ENCODE measurements at regions not wholly inside any gene's neighbourhood (a gene's known extent, or its start where the extent isn't known, plus 50 kb on each side); places are given as distances from the start of the nearest gene placed in this dataset.

- TF ChIP-seq, protein P1, sequence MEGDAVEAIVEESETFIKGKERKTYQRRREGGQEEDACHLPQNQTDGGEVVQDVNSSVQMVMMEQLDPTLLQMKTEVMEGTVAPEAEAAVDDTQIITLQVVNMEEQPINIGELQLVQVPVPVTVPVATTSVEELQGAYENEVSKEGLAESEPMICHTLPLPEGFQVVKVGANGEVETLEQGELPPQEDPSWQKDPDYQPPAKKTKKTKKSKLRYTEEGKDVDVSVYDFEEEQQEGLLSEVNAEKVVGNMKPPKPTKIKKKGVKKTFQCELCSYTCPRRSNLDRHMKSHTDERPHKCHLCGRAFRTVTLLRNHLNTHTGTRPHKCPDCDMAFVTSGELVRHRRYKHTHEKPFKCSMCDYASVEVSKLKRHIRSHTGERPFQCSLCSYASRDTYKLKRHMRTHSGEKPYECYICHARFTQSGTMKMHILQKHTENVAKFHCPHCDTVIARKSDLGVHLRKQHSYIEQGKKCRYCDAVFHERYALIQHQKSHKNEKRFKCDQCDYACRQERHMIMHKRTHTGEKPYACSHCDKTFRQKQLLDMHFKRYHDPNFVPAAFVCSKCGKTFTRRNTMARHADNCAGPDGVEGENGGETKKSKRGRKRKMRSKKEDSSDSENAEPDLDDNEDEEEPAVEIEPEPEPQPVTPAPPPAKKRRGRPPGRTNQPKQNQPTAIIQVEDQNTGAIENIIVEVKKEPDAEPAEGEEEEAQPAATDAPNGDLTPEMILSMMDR (IDR thresholded peaks at IDR 0.05), result no peak
- TF ChIP-seq POLR2A (IDR thresholded peaks at IDR 0.05), result no peak
Observed at GRCh38 chr7:85806321-85806720, 619.5 kb upstream of the SEMA3D start.
